NCI-H82 (cell line): ENCODE measurements at regions not wholly inside any gene's neighbourhood (a gene's known extent, or its start where the extent isn't known, plus 50 kb on each side); places are given as distances from the start of the nearest gene placed in this dataset.

Source experiments
- DNase-seq: peaks from one replicate; lab custom pipeline; 2025; lab: John Stamatoyannopoulos, UW

DNA sequence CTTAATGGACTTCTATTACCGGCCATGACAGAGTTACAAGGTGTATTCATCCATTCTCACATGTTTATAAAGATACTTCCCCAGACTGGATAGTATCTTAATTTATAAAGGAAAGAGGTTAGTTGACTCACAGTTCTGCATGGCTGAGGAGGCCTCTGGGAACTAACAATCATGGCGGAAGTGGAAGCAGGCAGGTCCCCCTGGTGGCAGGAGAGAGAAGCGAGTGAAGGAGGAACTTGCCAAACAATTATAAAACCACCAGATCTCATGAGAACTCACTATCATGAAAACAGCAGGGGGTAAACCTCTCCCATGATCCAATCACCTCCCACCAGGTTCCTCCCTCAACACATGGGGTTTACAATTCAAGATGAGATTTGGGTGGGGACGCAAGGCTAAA lies 170.0 kb upstream of the PDGFD start:
- DNase-seq: peak; percentile 5

DNA sequence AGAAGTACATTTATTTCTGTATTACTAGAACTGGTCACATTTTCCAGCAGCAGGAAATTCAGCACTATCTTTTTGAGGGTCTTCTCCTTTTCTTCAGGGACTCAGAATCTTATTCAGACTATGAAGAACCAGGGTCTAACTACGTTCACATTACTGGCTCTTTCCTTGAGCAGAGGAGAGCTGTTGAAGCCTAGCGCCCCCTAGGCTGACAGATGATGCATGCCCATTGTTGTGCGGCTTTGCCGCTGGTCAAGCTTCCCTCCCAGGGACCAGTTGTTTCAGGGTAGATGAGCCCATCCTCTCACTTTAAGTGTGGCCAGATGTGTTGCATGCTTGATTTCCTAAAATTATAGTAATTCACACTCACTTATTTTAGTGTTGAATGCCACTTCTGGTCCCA lies 168.2 kb upstream of the PDGFD start:
- DNase-seq: peak; percentile 55

DNA sequence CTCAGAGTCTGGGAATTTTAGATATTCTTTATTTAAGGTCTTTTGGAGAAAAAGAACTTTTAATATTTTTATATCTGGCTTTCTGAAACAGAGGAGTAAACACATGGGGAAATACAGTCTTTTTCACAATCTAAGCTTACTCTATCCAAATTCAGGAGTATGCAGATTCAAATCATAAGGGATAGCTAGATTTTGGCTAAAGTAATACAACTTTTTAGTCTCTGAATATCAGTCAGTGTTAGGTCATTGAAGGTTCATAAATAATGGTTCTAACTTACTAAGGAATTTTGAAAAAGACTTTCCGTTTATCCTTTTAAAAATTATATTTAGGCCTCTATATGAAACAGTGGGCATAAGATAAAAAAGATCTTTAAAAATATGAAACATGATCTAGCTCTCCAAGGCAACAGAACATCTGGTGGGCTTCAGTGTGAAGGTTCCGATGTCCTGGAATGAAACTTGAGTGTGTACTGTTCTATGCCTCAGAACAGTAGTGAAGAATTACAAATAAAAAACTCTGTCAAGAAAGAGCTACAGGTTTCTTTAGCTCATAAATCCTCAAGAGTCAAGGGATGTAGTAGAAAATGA lies 165.2 kb upstream of the PDGFD start:
- DNase-seq: no peak

DNA sequence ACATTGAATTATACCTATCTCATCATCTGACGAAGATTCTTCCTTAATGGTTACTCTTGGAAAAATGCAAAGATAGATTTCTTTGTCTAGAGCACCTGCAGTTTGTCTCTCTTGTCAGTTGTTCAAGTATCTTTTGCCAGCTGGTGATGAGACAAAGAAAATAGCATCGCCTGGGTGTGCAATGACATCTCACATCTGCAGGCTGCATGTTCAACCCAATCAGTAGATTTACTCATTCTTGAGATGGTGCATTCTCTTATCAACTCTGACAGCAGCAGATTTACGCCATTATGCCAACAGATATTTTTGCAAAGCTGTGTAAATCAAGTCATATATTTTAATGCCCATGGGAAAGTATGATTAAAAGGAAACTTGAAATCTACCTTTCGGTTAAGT lies 164.6 kb upstream of the PDGFD start:
- DNase-seq: no peak

DNA sequence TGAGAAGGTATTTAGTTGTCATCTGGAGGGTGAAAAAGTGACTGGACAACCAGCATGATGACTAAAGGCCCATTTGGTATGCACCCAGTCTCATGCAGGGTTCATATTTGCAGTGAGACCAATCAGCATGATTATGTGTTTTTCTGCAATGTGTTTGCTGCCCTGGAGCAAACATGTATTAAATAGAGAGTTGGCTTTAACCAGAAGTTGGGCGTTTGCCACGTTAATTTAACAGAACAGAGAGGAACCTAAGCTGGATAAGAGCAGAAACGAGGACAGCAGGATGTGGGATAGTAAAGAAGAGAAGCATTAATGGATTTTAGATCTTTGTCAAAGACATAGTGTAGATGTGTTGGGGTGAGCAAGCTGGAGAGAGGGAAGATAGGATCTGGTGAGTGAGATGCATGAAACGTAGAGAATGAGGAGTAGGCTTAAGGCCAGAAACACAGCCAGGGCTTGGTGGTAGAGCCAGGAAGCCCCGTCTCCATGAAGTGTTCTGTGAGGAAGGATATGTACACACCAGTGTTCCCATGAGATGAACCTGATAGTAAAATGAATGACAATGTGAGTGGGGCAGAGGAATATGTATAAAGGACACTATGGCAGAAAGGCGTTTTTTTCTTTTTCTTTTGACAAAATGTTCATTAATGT lies 164.0 kb upstream of the PDGFD start:
- no peak for DNase-seq

DNA sequence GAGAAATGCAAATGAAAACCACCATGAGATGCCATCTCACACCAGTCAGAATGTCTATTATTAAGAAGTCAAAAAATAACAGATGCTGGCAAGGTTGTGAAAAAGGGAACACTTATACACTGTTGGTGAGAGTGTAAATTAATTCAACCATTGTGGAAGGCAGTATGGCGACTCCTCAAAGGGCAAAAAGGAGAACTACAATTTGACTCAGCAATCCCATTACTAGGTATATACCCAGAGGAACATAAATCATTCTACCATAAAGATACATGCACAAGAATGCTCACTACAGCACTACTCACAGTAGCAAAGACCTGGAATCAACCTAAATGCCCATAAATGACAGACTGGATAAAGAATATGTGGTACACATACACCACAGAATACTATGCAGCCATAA lies 161.1 kb upstream of the PDGFD start:
- DNase-seq: no peak

DNA sequence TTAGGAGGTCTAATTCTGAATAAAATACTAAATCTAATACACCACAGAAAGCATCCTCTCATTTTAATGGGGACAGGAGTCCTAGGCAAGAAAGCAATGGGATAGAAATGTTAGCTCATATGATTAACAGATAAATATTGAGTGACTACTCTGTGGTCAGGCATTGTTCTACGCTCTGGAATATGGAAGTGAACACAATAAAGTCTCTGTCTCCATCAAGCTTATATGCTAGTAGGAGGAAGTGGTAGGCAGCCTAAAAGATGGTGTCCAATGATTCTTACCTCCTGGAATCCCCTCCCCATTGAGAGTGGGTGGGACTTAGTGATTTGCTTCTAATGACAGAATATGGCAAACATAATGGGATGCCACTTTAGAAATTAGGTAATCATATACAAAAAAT lies 160.3 kb upstream of the PDGFD start:
- DNase-seq: no peak

DNA sequence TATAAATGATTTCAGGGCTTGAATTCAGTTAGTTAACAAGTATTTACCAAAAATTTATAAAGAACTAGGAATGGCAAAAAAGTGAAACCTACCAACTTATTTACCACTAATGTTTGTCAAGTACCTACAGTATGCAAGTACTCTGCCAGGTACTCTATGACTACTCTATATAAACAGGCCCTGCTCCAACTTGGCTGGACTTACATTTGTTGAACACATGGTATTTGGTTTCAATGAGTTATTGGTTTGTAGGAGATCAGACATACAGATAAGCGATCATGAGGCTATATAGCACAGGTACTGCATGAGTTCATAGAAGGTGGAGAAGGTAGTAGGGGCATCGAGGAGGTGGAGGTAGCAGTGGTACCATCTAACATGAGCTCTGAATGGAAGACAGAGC lies 159.9 kb upstream of the PDGFD start:
- DNase-seq: no peak

DNA sequence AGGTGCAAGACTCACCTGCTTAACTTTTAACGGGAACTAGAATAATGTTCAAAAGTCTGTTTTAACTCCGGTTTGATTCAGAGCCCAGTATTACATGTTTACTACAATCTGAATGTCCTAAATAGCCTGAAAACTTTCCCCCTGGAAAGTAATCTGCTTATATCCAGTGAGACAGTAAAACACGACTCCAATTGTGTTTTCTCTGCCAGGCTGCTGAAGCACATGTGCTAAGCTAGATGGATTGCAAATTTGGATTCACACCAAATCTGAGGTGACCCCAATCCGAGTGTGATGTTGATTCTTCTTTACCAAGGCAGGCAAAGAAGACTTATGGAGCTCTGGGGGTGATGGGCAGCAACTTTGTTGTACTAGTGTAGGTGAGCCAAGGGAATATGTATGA lies 158.7 kb upstream of the PDGFD start:
- peak; percentile 22 for DNase-seq

DNA sequence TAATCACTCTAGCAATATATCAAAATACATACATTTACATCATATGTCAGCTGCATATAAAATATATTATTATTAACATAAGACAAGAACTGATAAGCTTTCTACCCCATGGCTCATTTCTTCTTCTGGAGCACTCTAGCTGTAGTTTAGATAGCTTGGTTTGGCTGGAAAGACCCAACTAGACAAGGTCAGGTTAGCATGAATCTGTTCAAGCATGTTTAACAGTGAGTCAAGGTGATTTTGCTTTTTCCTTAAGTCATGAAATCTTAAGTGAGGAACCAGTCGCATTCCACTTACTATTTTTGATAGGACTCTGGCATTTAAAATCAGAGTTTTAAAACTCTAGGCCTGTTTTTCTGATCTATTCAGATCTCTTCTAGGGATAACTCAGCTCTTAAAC lies 157.0 kb upstream of the PDGFD start:
- no peak for DNase-seq

DNA sequence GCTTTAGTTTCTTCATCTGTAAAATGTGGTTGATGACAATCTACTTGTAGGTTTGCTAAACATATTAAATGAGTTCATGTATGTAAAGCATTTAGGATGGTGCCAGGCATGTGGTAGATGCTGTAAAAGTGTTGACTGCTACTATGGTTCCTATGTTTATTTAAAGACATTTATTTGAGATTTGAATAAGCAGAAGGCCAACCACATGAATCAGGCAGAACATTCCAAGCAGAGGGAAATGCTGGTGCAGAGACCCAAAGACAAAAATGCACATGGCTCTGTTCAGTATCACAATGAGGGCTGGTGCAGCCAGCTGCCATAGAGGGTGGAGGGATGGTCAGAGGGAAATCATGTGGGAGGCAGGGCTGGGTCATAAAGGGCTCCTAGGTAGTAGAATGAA lies 156.2 kb upstream of the PDGFD start:
- DNase-seq: no peak

DNA sequence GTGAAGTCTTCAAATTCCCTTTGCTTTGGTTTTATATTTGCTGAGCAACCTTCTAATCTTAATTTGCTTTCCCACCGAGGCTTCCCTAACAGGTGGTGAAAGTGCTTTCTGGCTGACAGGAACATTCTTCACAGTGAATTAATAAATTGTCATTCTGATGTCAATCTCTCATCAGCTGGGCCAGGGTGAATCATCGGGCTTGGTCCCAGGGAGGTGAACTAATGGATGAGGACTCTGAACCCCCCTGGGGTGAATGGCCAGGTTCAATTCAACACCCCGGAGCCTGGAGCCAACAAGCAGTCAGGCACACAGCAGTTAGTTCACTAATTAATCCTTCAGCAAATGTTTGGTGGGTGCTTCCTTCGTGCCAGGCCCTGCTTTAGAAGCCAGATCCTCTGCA lies 155.4 kb upstream of the PDGFD start:
- no peak for DNase-seq

DNA sequence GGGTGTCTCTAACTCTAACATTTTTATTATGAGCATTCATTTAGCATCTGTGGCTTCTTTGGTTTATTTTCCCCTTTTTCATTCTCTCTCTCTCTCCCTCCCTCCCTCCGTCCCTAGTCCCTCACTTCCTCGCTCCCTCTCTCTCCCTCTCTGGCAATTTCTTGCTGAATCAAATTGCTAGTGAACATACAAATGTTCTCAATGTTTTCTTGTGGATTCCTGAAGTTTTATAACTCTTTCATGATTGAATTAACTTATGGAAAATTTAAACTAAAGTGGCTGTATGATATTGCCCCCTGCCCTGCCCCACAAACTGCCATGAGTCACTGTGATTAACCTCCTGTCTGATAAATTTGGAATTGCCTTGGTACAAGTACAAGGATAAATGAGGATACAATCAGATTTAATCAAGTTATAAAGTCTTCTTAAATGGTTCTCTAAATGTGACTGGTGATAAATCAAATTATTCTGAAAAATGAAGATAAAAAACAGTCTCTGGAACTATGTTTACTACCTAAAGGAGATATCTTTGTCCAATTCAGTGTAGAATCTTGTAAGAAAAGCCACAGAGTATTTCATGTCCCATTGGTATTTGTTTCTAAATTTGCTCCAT lies 143.0 kb upstream of the PDGFD start:
- DNase-seq: no peak

DNA sequence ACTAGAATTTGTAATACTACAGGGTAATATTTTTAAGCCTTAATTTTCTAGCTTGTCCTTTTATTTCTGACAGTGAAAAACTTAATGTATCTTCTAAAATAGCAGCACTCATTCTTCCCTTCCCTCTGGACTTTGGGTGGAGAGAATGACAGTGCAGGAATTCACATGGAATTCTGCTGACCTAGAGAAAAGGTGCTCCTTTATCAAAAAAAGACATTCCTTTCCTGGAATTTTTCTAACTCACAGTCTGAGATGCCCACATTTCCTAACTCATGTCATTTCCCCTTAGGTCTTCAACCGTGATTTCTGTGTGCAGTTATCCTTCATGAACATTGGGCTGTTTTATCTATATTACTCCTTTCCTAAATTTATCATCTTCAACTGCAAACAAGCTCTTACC lies 137.8 kb upstream of the PDGFD start:
- no peak for DNase-seq

DNA sequence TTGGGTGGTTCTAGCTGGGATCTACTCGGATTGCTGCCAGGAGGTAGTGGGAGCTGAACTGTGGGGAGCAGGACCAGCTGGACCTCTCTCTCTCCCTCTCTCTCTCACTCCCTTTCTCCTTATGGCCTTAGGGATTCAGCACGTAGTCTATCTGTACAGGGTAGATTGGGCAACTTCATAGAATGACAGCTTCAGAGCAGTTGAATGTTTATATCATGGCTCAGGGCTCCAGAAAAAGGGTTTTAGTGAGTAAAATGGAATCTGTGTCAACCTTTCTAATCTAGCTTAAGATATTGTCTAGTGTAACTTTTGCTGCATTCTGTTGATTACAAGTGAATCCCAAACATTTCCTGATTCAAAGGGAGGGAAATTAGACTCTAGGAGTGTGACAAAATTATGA lies 127.7 kb upstream of the PDGFD start:
- no peak for DNase-seq

DNA sequence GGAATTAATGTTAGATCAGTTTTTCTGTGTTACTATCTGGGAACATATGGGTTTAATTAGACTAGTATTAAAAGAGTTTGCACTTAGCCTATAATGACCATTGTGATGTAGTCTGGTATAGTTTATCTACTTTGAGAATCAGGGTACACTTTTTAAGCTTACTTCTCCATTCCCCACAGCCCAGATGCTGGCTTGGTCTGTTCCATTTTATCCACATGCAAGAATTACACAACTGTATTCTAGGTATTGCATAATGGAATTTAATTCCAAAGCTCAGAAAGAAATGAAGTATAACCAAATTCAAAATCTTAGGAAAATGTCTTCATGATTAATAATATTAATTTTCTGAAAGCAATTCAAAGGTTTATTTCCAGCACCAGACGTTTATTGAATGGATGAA lies 122.2 kb upstream of the PDGFD start:
- no peak for DNase-seq

DNA sequence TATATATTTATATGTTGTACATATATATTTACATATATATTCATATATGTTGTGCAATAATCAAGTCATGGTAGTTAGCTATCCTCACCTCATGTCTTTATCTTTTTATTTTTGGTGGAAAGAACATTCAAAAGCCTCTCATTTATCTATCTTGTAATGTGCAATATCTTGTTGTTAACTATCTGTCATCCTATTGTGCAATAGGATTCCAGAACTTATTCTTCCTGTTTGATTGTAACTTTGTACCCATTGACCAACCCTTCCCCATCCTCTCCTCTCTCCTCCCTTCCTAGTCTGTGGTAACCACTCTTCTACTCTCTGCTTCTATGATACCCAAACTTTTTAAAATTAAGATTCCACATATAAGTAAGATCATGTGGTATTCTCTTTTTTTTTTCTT lies 115.6 kb upstream of the PDGFD start:
- DNase-seq: no peak

DNA sequence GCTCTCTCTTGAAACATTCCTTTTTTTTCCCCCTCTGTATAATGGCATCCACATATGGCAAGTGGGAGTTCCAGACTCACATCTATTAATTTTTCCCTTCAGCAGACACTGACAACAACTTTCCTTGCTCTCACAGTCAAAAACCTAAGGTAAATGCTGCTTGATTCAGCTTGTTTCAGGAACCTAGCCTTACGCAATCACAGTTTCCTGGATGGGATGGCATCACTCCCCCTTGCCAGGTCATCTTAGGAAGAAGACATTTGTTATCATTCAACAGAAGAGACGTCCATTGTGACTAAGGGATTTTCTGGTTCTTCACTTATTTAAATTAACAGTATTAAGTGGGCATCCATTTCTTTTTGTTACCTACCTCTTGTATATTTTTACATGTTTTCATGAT lies 112.0 kb upstream of the PDGFD start:
- no peak for DNase-seq

DNA sequence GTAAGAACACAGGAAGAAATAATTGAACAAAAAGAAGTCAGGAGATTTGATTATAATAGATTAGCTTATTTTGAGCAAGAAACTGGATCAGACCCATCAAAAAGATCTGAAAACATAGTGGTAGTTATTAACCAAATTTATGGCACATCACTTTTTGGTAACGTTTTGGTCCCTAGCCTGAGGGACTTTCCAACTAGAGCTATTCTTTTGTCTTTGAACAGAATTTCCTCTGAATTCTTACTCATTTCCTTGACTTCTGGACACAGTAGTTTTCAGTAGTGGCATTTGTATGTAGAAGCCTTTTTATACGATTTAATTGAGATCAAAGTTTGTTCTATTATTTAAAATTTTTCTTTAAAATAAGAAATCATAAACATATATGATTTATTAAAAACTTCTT lies 96.5 kb upstream of the PDGFD start:
- DNase-seq: no peak

DNA sequence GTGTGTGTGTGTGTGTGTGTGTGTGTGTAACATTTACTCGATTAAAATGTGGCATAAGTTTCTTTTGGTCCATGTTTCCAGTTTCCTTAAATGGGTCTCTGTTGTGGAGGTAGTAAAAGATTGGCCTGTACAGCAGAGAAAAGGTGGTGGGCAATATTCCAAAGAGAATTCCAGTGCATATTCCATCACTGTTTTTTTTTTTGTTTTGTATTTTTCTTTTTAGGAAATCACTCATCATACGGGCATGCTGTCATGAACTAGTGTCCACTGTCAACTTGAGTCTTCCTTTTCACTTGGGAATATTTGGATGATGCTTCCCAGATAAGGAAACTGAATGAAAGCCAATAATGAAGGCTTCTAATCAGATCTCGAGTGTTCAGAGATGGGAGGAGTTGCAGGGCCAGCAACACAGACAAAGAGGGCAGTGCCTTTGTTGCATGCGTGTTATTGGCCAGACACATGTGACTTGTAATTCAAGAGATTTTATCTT lies 95.2 kb upstream of the PDGFD start:
- peak; percentile 6 for DNase-seq

DNA sequence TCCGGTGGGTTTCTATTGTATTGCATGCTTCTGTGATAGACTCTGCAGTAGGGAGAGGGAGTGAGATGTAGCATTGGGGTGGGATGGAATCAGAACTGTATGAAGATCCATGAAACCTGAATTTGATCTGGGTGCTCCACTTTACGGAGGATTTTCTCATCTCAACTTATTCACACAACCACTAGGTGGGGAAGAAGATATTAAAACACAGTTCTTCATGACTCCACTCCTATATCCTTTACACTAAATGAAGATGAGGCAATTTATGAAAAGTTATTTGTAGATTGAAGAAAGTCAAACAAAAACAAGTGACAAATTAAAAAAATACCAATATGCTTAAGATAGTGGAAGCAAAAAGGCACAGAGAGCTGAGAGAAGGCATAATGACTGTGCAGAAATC lies 92.6 kb upstream of the PDGFD start:
- DNase-seq: peak; percentile 2

DNA sequence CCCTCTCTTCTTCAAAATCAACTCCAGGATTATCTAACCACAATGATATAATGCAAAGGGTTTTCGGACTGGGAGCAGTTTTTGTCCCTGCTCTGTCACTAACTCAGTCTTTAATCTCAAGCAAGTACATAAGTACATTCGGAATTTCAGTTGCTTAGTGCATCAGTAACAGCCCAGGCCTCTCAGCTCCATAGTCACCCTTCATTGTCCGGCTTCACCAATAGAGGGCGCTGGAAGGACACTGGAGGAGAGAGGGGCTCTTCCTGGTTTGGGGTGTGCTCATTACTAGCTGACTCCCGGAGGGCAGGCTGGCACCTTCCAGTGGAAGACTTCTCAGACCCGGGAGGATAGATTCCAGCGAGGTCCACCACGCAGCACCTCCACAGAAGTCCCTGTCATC lies 90.4 kb upstream of the PDGFD start:
- DNase-seq: peak; percentile 61

DNA sequence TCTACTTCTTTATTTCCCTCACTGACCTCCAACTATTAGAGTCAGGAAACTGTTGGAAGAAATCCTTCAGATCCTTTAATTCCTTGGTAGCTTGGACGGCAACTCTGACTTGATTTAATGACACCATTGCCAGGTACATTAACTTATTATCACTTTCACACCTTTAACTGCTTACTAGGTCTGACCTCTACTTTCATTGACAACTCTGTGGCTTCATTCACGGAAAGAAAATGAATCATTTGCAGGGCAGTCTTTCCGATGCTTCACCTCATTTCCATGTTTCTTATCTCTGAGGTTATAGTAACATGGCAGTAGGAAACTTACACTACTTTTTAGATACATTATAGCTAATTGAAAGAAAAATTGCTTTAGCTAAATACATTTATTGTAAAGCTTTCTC lies 82.6 kb upstream of the PDGFD start:
- DNase-seq: no peak

DNA sequence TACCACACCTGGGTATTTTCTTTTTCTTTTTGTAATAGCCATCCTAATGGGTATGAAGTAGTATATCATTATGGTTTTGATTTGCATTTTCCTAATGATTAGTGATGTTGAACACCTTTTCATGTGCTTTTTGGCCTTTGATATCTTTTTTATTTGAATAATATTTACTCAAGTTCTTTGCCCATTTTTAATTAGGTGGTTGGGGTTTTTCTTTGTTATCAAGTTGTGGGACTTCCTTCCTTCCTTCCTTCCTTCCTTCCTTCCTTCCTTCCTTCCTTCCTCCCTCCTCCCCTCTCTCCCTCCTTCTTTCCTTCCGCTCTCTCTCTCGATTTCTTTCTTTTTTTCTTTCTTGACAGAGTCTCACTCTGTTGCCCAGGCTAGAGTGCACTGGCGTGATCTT lies 75.0 kb upstream of the PDGFD start:
- DNase-seq: no peak
